Vagina (tissue), 2 donors: ENCODE measurements at regions not wholly inside any gene's neighbourhood (a gene's known extent, or its start where the extent isn't known, plus 50 kb on each side); places are given as distances from the start of the nearest gene placed in this dataset.

Source experiments
- POLR2A ChIP-seq, 2 donors: fragments of 450-650 bp; IDR thresholded peaks; one replicate each; pipeline ENCODE4 v1.6.1; 2017; ENCODE audit warnings: antibody characterized with exemption in 2 of 2, mild to moderate bottlenecking in 2 of 2, moderate library complexity in 2 of 2
- TF ChIP-seq, protein P1 (sequence below), 3 experiments: fragments of 450-650 bp in 2 of 3; fragments of 200-600 bp in 1 of 3; sonication (generic) in 1 of 3; IDR thresholded peaks; one replicate each; pipeline ENCODE4 v1.5.1; 2017 to 2019; ENCODE audit warnings: antibody characterized with exemption in 3 of 3, mild to moderate bottlenecking in 2 of 3, moderate library complexity in 2 of 3

- TF ChIP-seq, protein P1, sequence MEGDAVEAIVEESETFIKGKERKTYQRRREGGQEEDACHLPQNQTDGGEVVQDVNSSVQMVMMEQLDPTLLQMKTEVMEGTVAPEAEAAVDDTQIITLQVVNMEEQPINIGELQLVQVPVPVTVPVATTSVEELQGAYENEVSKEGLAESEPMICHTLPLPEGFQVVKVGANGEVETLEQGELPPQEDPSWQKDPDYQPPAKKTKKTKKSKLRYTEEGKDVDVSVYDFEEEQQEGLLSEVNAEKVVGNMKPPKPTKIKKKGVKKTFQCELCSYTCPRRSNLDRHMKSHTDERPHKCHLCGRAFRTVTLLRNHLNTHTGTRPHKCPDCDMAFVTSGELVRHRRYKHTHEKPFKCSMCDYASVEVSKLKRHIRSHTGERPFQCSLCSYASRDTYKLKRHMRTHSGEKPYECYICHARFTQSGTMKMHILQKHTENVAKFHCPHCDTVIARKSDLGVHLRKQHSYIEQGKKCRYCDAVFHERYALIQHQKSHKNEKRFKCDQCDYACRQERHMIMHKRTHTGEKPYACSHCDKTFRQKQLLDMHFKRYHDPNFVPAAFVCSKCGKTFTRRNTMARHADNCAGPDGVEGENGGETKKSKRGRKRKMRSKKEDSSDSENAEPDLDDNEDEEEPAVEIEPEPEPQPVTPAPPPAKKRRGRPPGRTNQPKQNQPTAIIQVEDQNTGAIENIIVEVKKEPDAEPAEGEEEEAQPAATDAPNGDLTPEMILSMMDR (IDR thresholded peaks at IDR 0.05) = no peak
- TF ChIP-seq POLR2A (IDR thresholded peaks at IDR 0.05) = no peak
Measured at GRCh38 chr2:83787189-83787588, 671.9 kb downstream of the SUCLG1 start.
